ENCODE measurements at regions not wholly inside any gene's neighbourhood (a gene's known extent, or its start where the extent isn't known, plus 50 kb on each side); places are given as distances from the start of the nearest gene placed in this dataset.
A peak's percentile ranks its signal among the peaks of the same experiment; 100 is the strongest.

DNA sequence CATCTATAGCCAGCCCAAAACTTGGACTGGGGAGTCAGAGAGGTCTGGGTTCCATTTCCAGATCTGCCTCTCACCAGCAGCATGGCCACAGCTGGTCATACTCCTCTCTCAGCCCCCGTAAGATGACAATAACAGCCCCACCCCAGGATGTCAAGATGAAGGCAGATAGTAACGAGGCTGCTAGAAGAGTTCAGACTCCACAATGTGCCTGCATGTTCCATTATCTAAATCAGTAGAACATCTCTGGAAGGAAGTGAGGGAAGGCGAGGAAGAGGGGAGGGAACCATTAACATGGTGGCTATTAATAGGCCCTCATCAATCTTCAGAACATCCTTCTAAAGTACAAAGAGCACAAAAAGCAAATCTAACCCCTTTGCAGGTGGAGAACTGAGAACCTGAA is 98.0 kb upstream of the KCNG1 start:
- no peaks in the 10 kb centered on the region for H3K27me3 ChIP-seq
- no peak overlapping the region for H3K4me3 Mint-ChIP-seq
- H3K4me1 ChIP-seq, result peaks cover 22% of the 10 kb centered on the region
- H3K27ac Mint-ChIP-seq, result peak overlapping the region; percentile 72
- no peak overlapping the region for H2AFZ ChIP-seq (replicated peaks)
- TF ChIP-seq, protein P1, sequence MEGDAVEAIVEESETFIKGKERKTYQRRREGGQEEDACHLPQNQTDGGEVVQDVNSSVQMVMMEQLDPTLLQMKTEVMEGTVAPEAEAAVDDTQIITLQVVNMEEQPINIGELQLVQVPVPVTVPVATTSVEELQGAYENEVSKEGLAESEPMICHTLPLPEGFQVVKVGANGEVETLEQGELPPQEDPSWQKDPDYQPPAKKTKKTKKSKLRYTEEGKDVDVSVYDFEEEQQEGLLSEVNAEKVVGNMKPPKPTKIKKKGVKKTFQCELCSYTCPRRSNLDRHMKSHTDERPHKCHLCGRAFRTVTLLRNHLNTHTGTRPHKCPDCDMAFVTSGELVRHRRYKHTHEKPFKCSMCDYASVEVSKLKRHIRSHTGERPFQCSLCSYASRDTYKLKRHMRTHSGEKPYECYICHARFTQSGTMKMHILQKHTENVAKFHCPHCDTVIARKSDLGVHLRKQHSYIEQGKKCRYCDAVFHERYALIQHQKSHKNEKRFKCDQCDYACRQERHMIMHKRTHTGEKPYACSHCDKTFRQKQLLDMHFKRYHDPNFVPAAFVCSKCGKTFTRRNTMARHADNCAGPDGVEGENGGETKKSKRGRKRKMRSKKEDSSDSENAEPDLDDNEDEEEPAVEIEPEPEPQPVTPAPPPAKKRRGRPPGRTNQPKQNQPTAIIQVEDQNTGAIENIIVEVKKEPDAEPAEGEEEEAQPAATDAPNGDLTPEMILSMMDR (IDR thresholded peaks at IDR 0.05), result no peak
- TF ChIP-seq EZH2phosphoT487 (IDR thresholded peaks at IDR 0.05) (no peak), EZH2 (IDR thresholded peaks at IDR 0.05) (no peak)
- H3K27ac ChIP-seq, result no peak overlapping the region
- H3K4me1 Mint-ChIP-seq, result peaks cover 49% of the 10 kb centered on the region
- no peak for DNase-seq (ENCODE audit: low spot score)
- no peaks in the 10 kb centered on the region for H3K36me3 Mint-ChIP-seq
- H3K79me2 ChIP-seq (ENCODE audit: low read depth), result no peaks in the 10 kb centered on the region
- H3K9me3 Mint-ChIP-seq, result no peaks in the 10 kb centered on the region
- no peak overlapping the region for H3K9ac ChIP-seq
- H3K4me2 ChIP-seq, result no peak overlapping the region
- H3K36me3 ChIP-seq, result no peaks in the 10 kb centered on the region
- H3F3A ChIP-seq (ENCODE audit: low read depth), result no peaks in the 10 kb centered on the region
- H3K4me3 ChIP-seq, result no peak overlapping the region
- peaks cover 4% of the 10 kb centered on the region for H3K27me3 Mint-ChIP-seq (ENCODE audit: insufficient read depth, low read depth)
- no peaks in the 10 kb centered on the region for H3K9me3 ChIP-seq (ENCODE audit: low read depth)
- H4K20me1 ChIP-seq (ENCODE audit: low read depth), result no peaks in the 10 kb centered on the region

DNA sequence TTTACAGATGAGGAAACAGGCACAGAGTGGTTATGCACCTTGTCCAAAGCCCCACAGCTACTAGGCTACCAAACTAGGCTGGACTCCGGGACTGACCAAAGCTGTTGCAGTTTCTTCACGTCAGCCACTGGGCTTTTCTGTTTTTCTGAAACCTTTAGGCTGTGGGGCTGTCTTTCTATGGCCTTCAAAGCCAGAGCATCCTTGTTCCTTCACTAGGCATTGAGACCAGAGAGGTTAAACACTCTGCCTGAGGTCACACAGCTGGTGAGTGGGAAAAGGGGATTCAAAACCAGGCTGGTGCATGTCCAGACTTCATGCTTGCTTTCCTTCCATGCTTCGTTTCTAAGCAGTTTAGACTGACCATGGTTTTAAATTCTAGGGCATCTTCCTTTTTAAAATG is 97.5 kb upstream of the KCNG1 start:
- peak overlapping the region; percentile 72 for H3K27ac Mint-ChIP-seq
- Histone ChIP-seq H3K27ac (no peak overlapping the region), H3K4me1 (peaks cover 22% of the 10 kb centered on the region), H3F3A (ENCODE audit: low read depth) (no peaks in the 10 kb centered on the region), H3K79me2 (ENCODE audit: low read depth) (no peaks in the 10 kb centered on the region), H3K9ac (no peak overlapping the region), H3K9me3 (ENCODE audit: low read depth) (no peaks in the 10 kb centered on the region), H3K27me3 (no peaks in the 10 kb centered on the region), H3K36me3 (no peaks in the 10 kb centered on the region), H3K4me3 (no peak overlapping the region), H4K20me1 (ENCODE audit: low read depth) (no peaks in the 10 kb centered on the region), H2AFZ (replicated peaks) (no peak overlapping the region), H3K4me2 (no peak overlapping the region)
- H3K36me3 Mint-ChIP-seq, result no peaks in the 10 kb centered on the region
- H3K27me3 Mint-ChIP-seq (ENCODE audit: insufficient read depth, low read depth), result peaks cover 4% of the 10 kb centered on the region
- no peaks in the 10 kb centered on the region for H3K9me3 Mint-ChIP-seq
- DNase-seq (ENCODE audit: low spot score), result no peak
- TF ChIP-seq EZH2phosphoT487 (IDR thresholded peaks at IDR 0.05) (no peak), EZH2 (IDR thresholded peaks at IDR 0.05) (no peak)
- TF ChIP-seq, protein P1 (IDR thresholded peaks at IDR 0.05), result no peak
- no peak overlapping the region for H3K4me3 Mint-ChIP-seq
- peaks cover 47% of the 10 kb centered on the region for H3K4me1 Mint-ChIP-seq

DNA sequence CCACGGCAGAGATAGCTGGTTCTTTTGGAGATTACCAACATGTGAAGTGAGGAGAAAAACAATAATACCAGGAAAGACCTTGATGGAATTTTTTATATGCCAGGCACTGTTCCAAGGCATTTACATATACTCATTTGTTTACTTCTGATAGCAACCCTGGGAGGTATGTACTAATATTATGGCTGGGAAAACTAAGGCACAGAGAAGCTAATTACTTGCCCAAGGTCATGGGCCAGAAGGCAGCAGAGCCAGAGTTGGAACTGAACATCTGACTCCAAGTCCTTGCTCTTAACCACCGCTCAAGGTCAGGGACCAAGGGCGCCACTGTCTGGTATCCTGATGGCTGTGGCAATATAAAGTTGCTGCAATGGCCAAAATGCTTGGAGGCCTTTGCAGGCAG is 97.0 kb upstream of the KCNG1 start:
- Histone ChIP-seq H3K9me3 (ENCODE audit: low read depth) (no peaks in the 10 kb centered on the region), H3K4me2 (no peak overlapping the region)

More for the DNA sequence above, 97.0 kb upstream of the KCNG1 start:
- H3K27ac ChIP-seq, result no peak overlapping the region
- no peak overlapping the region for H3K27ac Mint-ChIP-seq
- H3K9ac ChIP-seq, result no peak overlapping the region
- H3K9me3 Mint-ChIP-seq, result no peaks in the 10 kb centered on the region
- H3F3A ChIP-seq (ENCODE audit: low read depth), result no peaks in the 10 kb centered on the region
- H3K4me1 Mint-ChIP-seq, result peaks cover 43% of the 10 kb centered on the region
- no peaks in the 10 kb centered on the region for H3K36me3 ChIP-seq
- H3K36me3 Mint-ChIP-seq, result no peaks in the 10 kb centered on the region
- H4K20me1 ChIP-seq (ENCODE audit: low read depth), result no peaks in the 10 kb centered on the region
- H3K79me2 ChIP-seq (ENCODE audit: low read depth), result no peaks in the 10 kb centered on the region
- H2AFZ ChIP-seq (replicated peaks), result no peak overlapping the region
- peaks cover 22% of the 10 kb centered on the region for H3K4me1 ChIP-seq
- DNase-seq (ENCODE audit: low spot score), result no peak
- H3K4me3 ChIP-seq, result no peak overlapping the region
- H3K27me3 ChIP-seq, result no peaks in the 10 kb centered on the region
- no peak overlapping the region for H3K4me3 Mint-ChIP-seq
- peaks cover 2% of the 10 kb centered on the region for H3K27me3 Mint-ChIP-seq (ENCODE audit: insufficient read depth, low read depth)
- TF ChIP-seq, protein P1 (IDR thresholded peaks at IDR 0.05), result no peak
- no peak for TF ChIP-seq EZH2 (IDR thresholded peaks at IDR 0.05)
- no peak for TF ChIP-seq EZH2phosphoT487 (IDR thresholded peaks at IDR 0.05)
